H1 (cell line): ENCODE measurements at regions not wholly inside any gene's neighbourhood (a gene's known extent, or its start where the extent isn't known, plus 50 kb on each side); places are given as distances from the start of the nearest gene placed in this dataset.

Experiments used
- CTCF ChIA-PET: fragments of 300-600 bp; sonication (Branson Sonifier 250); formaldehyde crosslinking; loops from one replicate; lab custom pipeline; 2021; ENCODE audit not compliant: partially characterized antibody; lab: Charles Lee
- POLR2A ChIA-PET: fragments of 300-600 bp; sonication (Branson Sonifier 250); formaldehyde crosslinking; loops from one replicate; lab custom pipeline; 2021; ENCODE audit warnings: inconsistent platforms; ENCODE audit not compliant: partially characterized antibody; lab: Charles Lee
- DNase-seq, 2 experiments: peaks; one replicate each; pipeline versions ENCODE4 v3.0.0 to v3.0.0-alpha.2; 2010 to 2022; ENCODE audit warnings: low spot score in 2 of 2, low read depth in 1 of 2, mixed read lengths in 1 of 2
- FAIRE-seq: peaks from 2 replicates; lab custom pipeline; 2011; peaks lifted over from hg19 to GRCh38; lab: Jason Lieb, UNC
- H2AFZ ChIP-seq: 2 replicates; pipeline ENCODE4 v1.8.1; 2012; ENCODE audit warnings: low read length, inconsistent platforms
- H2AK5ac ChIP-seq: 2 replicates; pipeline ENCODE4 v1.6.1; 2013; ENCODE audit warnings: low read depth, low read length
- H2BK120ac ChIP-seq: replicated peaks from 2 replicates; pipeline ENCODE3; 2013; ENCODE audit warnings: low read depth, low read length, inconsistent platforms
- H2BK12ac ChIP-seq: 2 replicates; pipeline ENCODE4 v1.6.1; 2013; ENCODE audit warnings: low read depth, low read length
- H2BK15ac ChIP-seq: 2 replicates; pipeline ENCODE4 v1.6.1; 2013; ENCODE audit warnings: low read length
- H2BK20ac ChIP-seq: 2 replicates; pipeline ENCODE4 v1.6.1; 2013; ENCODE audit warnings: low read length
- H2BK5ac ChIP-seq: 2 replicates; pipeline ENCODE4 v1.6.1; 2013; ENCODE audit warnings: low read depth, low read length
- H3K14ac ChIP-seq: 2 replicates; pipeline ENCODE4 v1.6.1; 2013; ENCODE audit warnings: inconsistent platforms; ENCODE audit not compliant: insufficient read length
- H3K18ac ChIP-seq: 2 replicates; pipeline ENCODE4 v1.6.1; 2013; ENCODE audit warnings: low read length; ENCODE audit errors: extremely low read depth
- H3K23ac ChIP-seq: 2 replicates; pipeline ENCODE4 v1.6.1; 2013; ENCODE audit warnings: inconsistent platforms; ENCODE audit not compliant: insufficient read length
- H3K23me2 ChIP-seq: 2 replicates; pipeline ENCODE4 v1.6.1; 2013; ENCODE audit warnings: low read depth, low read length
- H3K27ac ChIP-seq: 2 replicates; pipeline ENCODE4 v1.6.1; 2011; ENCODE audit warnings: low read depth, low read length, inconsistent platforms
- H3K27me3 ChIP-seq, 4 experiments: replicated peaks in 1 of 4; 1 replicate in 1 of 4; 2 replicates in 3 of 4; pipeline versions ENCODE4 v1.6.1 to v1.8.1; 2011 to 2013; ENCODE audit warnings: low read length in 3 of 4, mild to moderate bottlenecking in 3 of 4, inconsistent platforms in 2 of 4, mixed read lengths in 2 of 4, moderate library complexity in 1 of 4; ENCODE audit not compliant: control insufficient read depth in 3 of 4, insufficient read depth in 3 of 4; ENCODE audit errors: extremely low read depth in 1 of 4
- H3K36me3 ChIP-seq, 4 experiments: 2 replicates each; pipeline versions ENCODE4 v1.6.1 to v1.8.1; 2011 to 2013; ENCODE audit warnings: mild to moderate bottlenecking in 4 of 4, low read length in 3 of 4, moderate library complexity in 2 of 4, control low read depth in 1 of 4, inconsistent platforms in 1 of 4; ENCODE audit not compliant: insufficient read depth in 4 of 4, control insufficient read depth in 2 of 4
- H3K4ac ChIP-seq: replicated peaks from 2 replicates; pipeline ENCODE3; 2013; ENCODE audit warnings: low read length, low read depth, mixed read lengths, inconsistent platforms; ENCODE audit not compliant: insufficient read length
- H3K4me1 ChIP-seq, 4 experiments: replicated peaks in 1 of 4; 1 replicate in 1 of 4; 2 replicates in 3 of 4; pipeline versions ENCODE4 v1.6.1 to v1.8.1; 2011 to 2013; ENCODE audit warnings: low read length in 3 of 4, inconsistent platforms in 2 of 4, mixed read lengths in 1 of 4; ENCODE audit not compliant: insufficient read depth in 4 of 4, control insufficient read depth in 3 of 4
- H3K4me2 ChIP-seq, 2 experiments: 2 replicates each; pipeline versions ENCODE4 v1.6.1 to v1.8.1; 2011 to 2013; ENCODE audit warnings: low read depth in 2 of 2, low read length in 2 of 2, control low read depth in 1 of 2, inconsistent platforms in 1 of 2, mild to moderate bottlenecking in 1 of 2; ENCODE audit not compliant: insufficient read depth in 1 of 2
- H3K4me3 ChIP-seq, 4 experiments: fragments of 200-600, 300-600 bp in 1 of 4; sonication (generic), shearing (Covaris generic), sonication (Bioruptor Twin) in 1 of 4; 2 replicates each; pipeline versions ENCODE4 v1.5.1 to v1.8.1; 2011 to 2016; ENCODE audit warnings: low read length in 4 of 4, low read depth in 3 of 4, control low read depth in 2 of 4, inconsistent platforms in 2 of 4, mild to moderate bottlenecking in 2 of 4, mixed read lengths in 1 of 4, moderate library complexity in 1 of 4; ENCODE audit not compliant: insufficient read depth in 2 of 4; ENCODE audit errors: extremely low read depth in 1 of 4
- H3K56ac ChIP-seq: replicated peaks from 2 replicates; pipeline ENCODE3; 2013; ENCODE audit warnings: low read depth, mild to moderate bottlenecking, mixed read lengths, low read length, inconsistent platforms; ENCODE audit not compliant: insufficient read length
- H3K79me1 ChIP-seq: 2 replicates; pipeline ENCODE4 v1.6.1; 2013; ENCODE audit warnings: low read depth, low read length, control low read depth
- H3K79me2 ChIP-seq, 2 experiments: 2 replicates each; pipeline versions ENCODE4 v1.6.1 to v1.8.1; 2012 to 2013; ENCODE audit warnings: low read length in 2 of 2, mild to moderate bottlenecking in 2 of 2, inconsistent platforms in 1 of 2; ENCODE audit not compliant: insufficient read depth in 2 of 2, control insufficient read depth in 1 of 2
- H3K9ac ChIP-seq, 4 experiments: replicated peaks in 1 of 4; 1 replicate in 1 of 4; 2 replicates in 3 of 4; pipeline versions ENCODE4 v1.6.1 to v1.8.1; 2011 to 2013; ENCODE audit warnings: low read depth in 3 of 4, low read length in 3 of 4, control low read depth in 2 of 4, mild to moderate bottlenecking in 2 of 4, moderate library complexity in 2 of 4, inconsistent platforms in 1 of 4; ENCODE audit errors: extremely low read depth in 1 of 4
- H3K9me3 ChIP-seq, 2 experiments: 2 replicates each; pipeline versions ENCODE4 v1.6.1 to v1.8.1; 2012 to 2013; ENCODE audit warnings: mild to moderate bottlenecking in 2 of 2, moderate library complexity in 2 of 2, control low read depth in 1 of 2, inconsistent platforms in 1 of 2, low read depth in 1 of 2, low read length in 1 of 2, mixed read lengths in 1 of 2; ENCODE audit not compliant: insufficient read depth in 2 of 2
- H4K20me1 ChIP-seq, 2 experiments: replicated peaks in 1 of 2; 2 replicates each; pipeline versions ENCODE3 to v1.8.1; 2011 to 2013; ENCODE audit warnings: inconsistent platforms in 2 of 2, low read length in 2 of 2, mild to moderate bottlenecking in 1 of 2; ENCODE audit not compliant: insufficient read depth in 2 of 2, control insufficient read depth in 1 of 2
- H4K5ac ChIP-seq: 2 replicates; pipeline ENCODE4 v1.6.1; 2013; ENCODE audit warnings: low read length, low read depth, mixed read lengths, inconsistent platforms; ENCODE audit not compliant: insufficient read length
- H4K8ac ChIP-seq: 2 replicates; pipeline ENCODE4 v1.8.0; 2013; ENCODE audit warnings: mild to moderate bottlenecking, moderate library complexity, low read length, inconsistent platforms; ENCODE audit not compliant: insufficient read depth; ENCODE audit errors: extremely low read depth
- H4K91ac ChIP-seq: replicated peaks from 2 replicates; pipeline ENCODE3; 2013; ENCODE audit warnings: low read length, mixed read lengths, inconsistent platforms; ENCODE audit not compliant: insufficient read length
- ASH2L ChIP-seq: fragments of 200-600, 300-600 bp; sonication (generic); IDR thresholded peaks from one replicate; pipeline ENCODE4 v1.7.1; 2017; ENCODE audit warnings: low read length
- BRCA1 ChIP-seq: IDR thresholded peaks from 2 replicates; pipeline ENCODE4 v1.6.1; 2012; ENCODE audit warnings: low read depth, low read length, improper control_type of control experiment
- EGR1 ChIP-seq: IDR thresholded peaks from 2 replicates; pipeline ENCODE4 v1.6.1; 2011; ENCODE audit warnings: low read depth, low read length, borderline replicate concordance
- POU5F1 ChIP-seq: IDR thresholded peaks from 2 replicates; pipeline ENCODE4 v1.6.1; 2011; ENCODE audit warnings: low read depth, mild to moderate bottlenecking, low read length, moderate library complexity
- TAF1 ChIP-seq: IDR thresholded peaks from 2 replicates; pipeline ENCODE4 v1.6.1; 2011; ENCODE audit warnings: mild to moderate bottlenecking, low read depth, low read length
- TEAD4 ChIP-seq: IDR thresholded peaks from 2 replicates; pipeline ENCODE4 v1.6.1; 2012; ENCODE audit warnings: low read depth, low read length, inconsistent platforms, mixed read lengths
- WGBS, 2 experiments: shearing (Covaris generic) in 1 of 2; methylation state at CpG; one replicate each; pipeline versions ENCODE4 v1.1.6 to v1.1.7; 2013 to 2015; ENCODE audit warnings: low lambda C conversion rate in 2 of 2, mixed read lengths in 2 of 2, inconsistent platforms in 1 of 2, low coverage in 1 of 2, missing lambda C conversion rate in 1 of 2; ENCODE audit not compliant: insufficient replicate concordance in 2 of 2, insufficient coverage in 1 of 2, insufficient read length in 1 of 2; ENCODE audit errors: extremely low coverage in 1 of 2, missing lambda C conversion rate in 1 of 2; 5-methylcytosine and 5-hydroxymethylcytosine counted together

DNA sequence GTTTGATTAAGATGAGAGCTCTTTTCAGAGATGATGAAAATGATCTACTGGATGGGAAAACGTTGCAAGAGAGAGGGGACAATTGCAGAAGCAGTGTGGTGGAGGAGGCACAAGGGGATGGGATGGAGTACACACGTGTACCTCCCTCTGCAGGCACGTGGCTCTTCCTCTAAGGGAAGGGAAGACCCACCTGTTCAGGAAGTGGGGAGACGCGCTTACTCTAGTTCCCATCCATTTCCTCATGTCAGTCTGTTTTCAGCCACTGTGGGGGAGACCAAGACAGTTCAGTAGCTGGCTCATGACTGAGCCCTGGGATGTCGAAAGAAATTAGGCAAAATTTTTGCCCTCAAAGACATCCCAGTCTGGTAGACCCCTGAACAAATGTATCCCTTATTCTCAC is 619.2 kb upstream of the CLINT1 start:
- Histone ChIP-seq H3K14ac (no peak overlapping the region), H3K27ac (no peak overlapping the region), H3K18ac (no peak overlapping the region), H3K4ac (no peak overlapping the region), H3K56ac (no peak overlapping the region), H4K91ac (no peak overlapping the region), H3K36me3 (no peaks in the 10 kb centered on the region), H2BK20ac (no peak overlapping the region), H2BK120ac (no peak overlapping the region), H3K9me3 (no peaks in the 10 kb centered on the region), H4K5ac (no peak overlapping the region), H3K23me2 (no peaks in the 10 kb centered on the region), H2AK5ac (no peak overlapping the region), H3K4me1 (no peaks in the 10 kb centered on the region), H3K23ac (no peak overlapping the region), H2BK5ac (no peak overlapping the region), H2BK15ac (no peak overlapping the region), H2AFZ (no peak overlapping the region), H3K4me2 (no peak overlapping the region), H3K4me3 (no peak overlapping the region), H4K20me1 (no peaks in the 10 kb centered on the region), H3K79me1 (no peaks in the 10 kb centered on the region), H3K79me2 (no peaks in the 10 kb centered on the region), H3K27me3 (no peaks in the 10 kb centered on the region), H4K8ac (no peak overlapping the region), H2BK12ac (no peak overlapping the region), H3K9ac (no peak overlapping the region)
- TF ChIP-seq ASH2L (no peak), EGR1 (no peak), POU5F1 (no peak), TAF1 (no peak), BRCA1 (no peak), TEAD4 (no peak)
- ChIA-PET CTCF (interaction anchor here (1.5 kb wide), 1 partner anchor 22 kb away, joined by 3 read pairs; no protein-coding TSS in a partner anchor), POLR2A (no interaction called here)
- FAIRE-seq = no peak
- WGBS, 2 experiments = 90% methylated on average over 6 of the region's 6 CpGs; no CpG with 5 or more reads in 1 of the 2 experiments
- DNase-seq = no peak
